ENCODE measurements at regions not wholly inside any gene's neighbourhood (a gene's known extent, or its start where the extent isn't known, plus 50 kb on each side); places are given as distances from the start of the nearest gene placed in this dataset.
"Not testable (repeated sequence)": the region's sequence is repeated elsewhere in the genome, so short reads cannot be mapped to it uniquely, and the experiment has no call there.

DNA sequence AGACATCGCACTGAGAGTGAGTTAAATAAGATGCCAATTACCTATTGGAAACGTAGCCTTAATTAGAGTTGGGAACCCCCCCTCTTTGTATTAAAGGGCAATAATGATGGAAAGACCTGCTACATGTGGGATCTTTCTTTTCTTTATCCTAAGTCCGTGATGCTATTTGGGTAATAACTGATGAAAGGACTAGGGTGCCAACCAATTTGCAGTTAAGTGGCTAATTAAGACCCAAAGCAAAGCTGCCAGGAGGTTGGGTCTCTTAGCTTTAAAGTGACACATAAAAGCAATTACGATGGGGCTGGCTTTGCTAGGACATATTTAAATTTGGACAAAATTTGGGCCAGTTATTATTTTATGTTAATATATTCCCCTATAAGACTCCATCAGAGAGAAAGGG, 728.8 kb downstream of the NR2F1-AS1 start:
- no peak for DNase-seq

DNA sequence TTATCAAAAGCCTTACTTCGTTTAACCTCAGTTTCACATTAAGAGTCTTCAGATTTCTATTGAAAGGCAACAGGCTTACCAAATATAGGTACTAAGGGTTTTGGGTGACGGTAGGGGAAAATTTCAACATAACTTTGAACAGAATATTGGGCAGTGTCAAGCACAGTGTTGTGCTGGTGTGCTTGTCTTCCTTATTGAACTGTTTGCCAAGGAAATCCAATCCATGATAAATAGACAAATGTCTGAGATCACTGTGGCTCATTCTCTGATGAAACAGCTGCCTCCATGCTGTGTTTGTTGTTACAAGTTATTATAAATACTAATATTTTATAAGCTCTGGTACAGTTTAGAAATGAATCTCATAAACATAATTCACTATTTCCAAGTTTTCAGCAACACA, 730.1 kb downstream of the NR2F1-AS1 start:
- no peak for DNase-seq

DNA sequence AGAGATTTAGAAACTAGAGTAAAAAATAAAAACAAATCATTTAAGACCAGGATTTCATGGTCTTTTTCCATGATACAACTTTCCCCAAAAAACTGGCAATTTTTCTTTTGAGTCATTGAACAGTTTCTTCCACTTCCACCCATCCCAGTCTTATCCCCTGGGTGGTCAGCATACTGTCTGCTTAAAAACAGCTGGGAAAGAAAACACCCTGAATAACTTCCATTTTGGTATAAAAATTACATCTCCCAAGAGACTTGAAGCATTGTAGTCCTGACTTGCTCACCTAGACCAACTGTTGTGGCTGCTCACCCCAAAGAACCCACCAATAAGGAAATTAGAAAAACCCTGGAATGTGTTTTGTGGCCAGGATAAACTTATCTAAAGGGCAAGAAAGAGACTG, 731.3 kb downstream of the NR2F1-AS1 start:
- no peak for DNase-seq

DNA sequence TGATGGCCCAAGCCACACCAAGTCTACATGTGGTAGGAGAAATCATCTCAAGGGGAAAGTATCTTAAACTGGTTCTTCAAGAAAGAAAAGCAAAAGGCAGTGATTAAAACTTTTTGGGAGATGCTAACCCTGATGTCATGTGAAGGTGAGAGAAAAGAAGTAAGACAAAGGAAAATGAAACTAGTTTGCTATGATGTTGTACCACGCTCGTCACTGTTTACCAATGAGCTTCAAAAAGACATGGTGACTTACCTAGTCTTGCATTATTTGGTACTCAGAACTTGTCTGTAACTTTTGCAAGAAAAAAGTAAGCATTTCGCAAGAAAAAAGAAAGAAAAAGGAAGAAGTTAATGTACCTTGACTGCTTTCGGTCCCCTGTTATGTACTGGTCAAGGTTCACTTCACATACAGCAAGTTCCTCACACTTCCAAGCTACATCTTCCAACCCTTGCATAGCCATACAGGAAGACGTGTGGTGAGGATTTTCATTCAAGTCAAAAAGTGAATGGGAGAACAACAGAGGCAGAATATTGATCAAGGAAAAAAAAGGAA, 739.3 kb downstream of the NR2F1-AS1 start:
- no peak for DNase-seq

DNA sequence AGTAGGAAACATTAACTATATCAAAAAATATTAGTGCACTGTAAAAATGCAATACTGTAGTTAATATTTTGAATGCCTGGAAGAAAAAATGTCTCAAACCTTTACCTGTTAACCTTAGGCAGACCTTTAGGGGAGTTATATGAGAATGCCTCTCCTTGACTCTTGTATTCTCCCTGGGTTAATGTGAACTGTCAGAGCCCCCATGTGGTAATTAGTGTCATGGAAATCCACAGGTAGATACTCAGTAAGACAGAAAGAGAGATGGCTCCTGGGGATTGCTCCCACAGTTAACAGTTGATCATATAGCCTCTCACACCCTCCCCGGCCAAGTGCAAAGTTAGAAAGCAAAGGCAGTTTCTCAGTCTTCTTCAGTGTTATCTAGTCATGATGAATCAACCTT, 742.8 kb downstream of the NR2F1-AS1 start:
- DNase-seq: no peak

DNA sequence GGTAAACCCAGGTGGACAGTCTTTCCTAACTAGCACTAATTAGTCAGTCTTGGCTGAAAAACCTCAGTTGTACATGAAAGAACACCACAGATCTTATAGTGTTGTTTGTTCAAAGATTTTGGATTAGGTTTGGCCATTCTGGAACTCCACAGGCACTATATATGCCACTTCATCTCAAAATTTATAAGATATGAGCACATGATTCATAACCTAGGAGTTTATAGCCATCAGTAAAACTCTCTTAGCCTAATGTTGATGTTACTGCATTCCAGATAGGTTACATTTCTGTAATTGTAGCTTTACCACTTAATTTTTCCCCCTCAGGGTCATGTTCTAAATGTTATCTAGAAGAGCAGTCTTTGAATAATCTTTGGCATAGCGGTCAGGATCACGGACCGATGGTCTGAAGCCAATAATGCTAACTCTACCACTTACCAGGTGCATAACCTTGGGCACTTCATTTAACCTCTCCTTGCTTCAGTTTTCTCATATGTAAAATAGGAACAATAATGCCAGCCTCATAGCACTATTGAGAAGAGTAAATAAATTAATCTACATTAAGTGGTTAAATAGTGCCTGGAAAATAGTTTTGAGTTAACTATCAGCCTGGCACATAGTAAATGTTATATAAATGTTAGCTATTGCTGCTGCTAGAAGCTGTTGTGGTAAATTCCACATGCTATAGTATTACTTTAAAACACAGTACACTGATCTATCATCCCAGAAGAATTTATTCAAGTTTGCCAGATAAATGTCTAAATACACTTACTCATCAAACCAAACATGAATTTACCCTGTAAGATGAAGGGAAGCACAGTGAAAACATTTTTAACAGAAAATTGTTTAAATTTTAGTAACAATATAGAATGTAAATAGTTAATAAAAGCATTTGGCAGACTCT, 743.9 kb downstream of the NR2F1-AS1 start:
- DNase-seq: no peak

DNA sequence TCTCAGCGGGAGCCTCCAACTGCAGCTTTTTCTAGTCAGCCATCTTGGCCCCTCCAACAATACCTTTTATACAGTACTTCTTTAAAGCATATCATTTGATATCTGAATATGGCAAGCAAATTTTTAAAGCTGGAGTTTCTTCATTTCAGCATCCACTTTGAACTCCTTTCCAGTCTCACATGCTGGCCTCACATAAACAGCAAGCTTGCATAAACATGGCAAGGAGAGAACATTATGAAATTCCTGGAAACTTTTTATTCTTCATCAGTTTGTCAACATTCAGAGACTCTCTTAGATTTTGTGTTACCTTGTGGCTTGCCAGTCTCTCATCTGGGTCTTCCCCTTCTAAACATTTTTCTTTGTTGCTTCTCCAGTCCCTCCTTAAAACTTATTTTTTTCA, 745.3 kb downstream of the NR2F1-AS1 start:
- no peak for DNase-seq

DNA sequence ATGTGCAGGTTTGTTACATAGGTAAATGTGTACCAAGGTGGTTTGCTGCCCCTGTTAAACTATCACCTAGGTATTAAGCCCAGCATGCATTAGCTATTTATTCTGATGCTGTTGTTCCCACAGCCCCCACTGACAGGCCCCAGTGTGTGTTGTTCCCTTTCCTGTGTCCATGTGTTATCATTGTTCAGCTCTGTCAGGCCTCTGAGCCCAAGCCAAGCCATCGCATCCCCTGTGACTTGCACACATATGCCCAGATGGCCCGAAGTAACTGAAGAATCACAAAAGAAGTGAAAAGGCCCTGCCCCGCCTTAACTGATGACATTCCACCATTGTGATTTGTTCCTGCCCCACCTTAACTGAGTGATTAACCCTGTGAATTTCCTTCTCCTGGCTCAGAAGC, 757.5 kb downstream of the NR2F1-AS1 start:
- not testable (repeated sequence) for DNase-seq

DNA sequence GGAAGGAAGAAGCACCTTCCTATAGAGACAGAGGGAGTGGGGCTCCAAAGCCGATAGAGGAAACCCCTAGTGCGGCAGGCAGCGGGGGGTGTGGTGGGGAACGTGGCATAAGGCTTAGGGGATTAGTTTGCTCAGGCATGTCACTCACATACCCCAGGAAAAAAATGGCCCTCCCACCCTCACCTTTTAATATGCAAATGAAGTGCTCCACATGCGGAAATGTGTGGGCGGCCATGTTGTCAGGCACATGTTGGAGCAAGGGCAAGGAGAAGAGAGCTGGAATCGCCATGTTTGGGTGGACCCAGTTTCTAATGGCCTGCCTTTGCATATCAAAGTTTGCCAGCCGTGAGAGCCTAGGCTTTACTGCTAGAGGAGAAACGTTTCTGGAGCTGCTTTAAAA, 758.8 kb downstream of the NR2F1-AS1 start:
- DNase-seq: no peak

DNA sequence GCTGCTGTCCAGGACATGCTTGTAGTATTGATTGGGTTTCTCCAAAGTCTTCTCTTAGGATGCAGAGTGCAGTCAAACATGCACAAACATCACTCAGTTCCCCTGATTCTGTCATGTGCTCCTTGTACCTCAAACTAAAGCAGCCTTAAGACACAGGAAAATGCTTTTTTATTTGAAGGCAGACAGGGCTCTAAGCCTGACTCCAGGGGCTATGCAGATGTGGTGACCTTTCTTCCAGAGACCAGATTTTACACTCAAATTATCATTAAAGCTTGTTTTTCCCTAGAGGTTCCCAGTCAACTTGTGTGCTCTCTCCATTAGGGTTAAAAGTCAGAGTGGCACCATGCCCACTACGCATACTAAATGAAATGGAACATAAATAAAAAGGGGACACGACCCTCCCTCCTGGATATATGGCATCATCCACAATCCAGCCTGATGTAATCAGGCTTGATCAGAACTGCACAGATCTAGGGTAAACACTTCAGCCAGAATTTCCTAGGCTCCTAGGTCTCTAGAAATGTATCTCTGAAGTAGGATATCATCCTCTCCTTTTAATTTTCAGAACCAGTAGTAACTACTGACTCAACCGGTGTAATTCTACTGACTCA, 771.1 kb downstream of the NR2F1-AS1 start:
- DNase-seq: no peak

DNA sequence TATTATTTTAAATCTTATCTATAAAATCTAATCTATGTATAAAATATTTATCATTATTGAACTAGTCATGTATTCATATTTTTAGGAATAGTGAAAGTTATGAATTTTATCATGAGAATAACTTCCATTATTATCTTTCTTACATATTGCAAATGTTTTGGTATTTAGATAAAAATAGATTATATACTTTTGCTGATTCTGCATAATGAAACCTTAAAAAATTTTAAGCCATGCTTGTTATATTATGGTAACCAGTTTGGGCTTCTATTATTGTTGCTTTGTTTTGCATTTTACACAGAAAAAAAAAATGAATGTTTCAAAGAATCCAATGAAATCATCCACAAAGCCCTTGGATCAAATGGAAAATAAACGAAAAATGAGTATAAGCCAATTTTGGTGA, 772.5 kb downstream of the NR2F1-AS1 start:
- DNase-seq: no peak

DNA sequence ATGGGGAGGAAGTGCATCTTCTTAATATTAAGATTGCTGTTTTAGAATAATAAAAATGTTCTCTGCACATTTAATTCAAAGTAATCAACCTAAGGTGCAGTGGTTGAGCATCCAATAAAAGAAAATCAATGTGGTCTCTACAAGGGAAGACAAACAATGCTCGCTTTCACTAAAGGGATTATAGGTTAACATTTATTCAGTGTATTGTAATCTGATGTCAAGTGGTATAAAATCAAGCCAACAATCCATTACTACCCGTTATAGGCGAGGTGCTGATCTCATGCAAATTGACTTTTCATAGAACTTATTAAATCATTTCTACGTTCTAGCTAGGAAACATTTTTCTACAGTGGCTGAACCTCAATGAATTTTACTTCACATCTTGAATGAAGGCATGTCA, 773.9 kb downstream of the NR2F1-AS1 start:
- no peak for DNase-seq

DNA sequence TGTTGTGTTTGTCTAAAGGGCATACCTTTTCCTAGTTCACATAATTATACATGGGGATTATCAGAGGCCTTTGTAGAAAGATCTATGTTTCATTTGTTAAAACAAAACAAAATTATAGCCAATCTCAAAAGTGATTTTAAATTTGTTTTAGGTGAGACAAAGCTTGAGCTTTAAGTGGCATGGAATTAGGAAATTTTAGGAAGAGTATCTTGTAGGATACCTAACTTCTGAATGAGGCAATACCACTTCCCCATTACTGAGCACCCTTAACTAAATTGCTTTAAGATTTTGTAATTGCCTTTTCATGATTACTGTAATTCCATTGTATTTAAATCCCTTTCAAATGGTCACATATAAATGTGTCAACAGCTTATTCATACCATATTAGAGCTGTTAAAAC, 775.6 kb downstream of the NR2F1-AS1 start:
- DNase-seq: no peak

DNA sequence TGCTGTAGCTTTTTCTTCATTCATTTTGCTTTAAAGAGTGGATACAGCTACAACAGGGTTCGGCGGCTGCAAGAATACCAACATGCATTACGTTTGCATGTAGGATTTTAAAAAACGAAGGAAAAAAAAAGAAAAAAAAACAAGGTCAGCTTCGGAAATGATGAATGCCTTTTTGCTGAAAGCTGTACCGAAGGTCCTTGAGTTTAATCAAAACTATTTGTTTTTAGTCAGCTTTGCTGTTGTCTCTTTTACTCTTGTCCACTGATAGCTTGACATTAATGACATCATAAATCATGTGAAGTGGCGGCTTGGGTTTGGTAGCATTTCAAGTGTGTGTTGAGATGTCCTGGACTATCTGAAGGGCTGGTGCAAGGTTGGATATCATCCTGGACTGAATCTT, 779.1 kb downstream of the NR2F1-AS1 start:
- no peak for DNase-seq

DNA sequence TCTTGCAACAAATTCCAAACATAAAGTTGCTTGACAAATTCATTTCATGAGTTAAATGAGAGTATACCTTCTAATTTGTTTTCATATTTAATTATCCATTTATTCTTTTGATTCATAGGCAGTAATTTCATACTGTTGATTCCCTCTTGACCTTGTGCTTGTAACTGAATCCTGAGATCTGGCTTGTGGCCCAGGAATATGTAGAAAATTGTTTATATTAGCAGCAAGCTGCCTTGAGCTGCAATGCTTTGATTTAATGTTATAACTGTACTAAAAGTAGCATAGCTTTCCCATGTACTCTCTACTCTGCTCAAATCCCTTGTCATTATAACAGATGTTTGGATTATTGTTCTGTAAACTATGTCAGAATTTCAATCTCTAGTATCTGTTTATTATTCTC, 780.7 kb downstream of the NR2F1-AS1 start:
- peak; percentile 22 for DNase-seq

DNA sequence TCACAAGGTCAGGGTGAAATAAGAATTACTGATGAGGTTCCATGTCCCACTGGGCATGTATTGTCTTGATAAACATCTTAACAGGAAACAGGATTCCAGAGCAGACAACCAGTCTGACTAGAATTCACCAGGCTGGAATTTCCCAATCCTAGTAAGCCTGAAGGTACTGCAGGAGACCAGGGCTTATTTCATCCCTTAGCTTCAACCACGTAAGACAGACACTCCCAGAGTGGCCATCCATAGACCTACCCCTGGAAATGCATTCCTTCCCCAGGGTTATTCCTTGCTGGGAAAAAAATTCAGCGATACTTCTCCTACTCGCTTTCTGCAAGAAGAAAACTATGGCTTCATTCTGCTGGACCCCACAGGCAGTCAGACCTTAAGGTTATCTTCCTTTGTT, 785.4 kb downstream of the NR2F1-AS1 start:
- no peak for DNase-seq

DNA sequence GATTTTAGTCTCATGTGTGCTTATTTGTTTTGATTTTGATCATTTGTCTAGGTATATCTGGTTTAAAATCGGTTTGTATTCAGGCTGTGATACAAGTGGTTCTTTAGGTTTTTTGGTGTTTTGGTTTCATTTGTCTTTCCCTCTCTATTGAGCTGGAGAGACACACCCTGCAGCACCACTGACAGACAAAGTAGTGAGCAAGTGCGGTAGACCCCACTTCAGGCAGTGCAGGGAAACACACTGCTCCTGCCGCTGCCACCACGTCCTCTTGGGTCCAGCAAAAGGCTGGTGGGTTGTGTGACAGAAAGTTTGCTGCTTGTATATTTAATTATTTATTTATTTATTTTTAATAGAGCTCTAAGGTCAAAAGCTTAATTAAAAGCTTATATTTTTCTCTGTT, 801.0 kb downstream of the NR2F1-AS1 start:
- DNase-seq: no peak

DNA sequence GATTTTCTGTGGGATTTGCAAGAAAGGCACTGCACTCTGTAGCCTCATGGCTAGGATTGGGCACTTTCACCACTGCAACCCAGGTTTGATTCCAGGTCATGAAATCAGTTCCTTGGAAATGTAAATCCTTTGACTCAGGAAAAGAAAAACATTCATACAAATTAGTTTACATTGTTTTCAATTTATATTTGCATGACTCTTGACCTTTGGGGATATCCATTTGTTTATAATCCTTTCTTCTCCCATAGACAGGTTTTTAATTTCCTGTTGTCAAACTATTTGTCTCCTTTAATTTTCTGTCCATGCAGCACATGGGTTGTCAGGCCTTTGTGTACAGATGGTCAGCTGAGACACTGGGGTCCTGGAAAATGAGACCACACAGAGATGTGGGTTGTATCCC, 801.5 kb downstream of the NR2F1-AS1 start:
- no peak for DNase-seq

DNA sequence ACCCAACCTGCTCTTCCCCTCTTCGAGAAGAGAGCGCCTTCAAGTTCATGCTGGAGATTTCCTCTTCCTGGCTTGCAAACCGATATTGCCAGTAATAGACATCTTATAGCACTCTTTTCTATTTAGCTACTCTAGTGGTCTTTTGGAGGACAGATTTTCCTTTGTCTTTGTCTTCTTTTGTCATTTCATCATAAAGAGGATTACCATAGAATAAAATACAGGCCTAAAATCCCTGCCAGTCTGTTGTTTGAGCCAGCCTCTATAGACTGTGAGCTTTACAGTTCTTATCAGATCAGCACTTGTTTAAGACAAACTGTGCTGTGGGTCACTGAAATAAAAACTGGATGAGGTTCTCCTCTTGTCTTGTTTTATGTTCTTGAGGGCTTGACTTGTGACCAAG, 802.8 kb downstream of the NR2F1-AS1 start:
- DNase-seq: no peak

DNA sequence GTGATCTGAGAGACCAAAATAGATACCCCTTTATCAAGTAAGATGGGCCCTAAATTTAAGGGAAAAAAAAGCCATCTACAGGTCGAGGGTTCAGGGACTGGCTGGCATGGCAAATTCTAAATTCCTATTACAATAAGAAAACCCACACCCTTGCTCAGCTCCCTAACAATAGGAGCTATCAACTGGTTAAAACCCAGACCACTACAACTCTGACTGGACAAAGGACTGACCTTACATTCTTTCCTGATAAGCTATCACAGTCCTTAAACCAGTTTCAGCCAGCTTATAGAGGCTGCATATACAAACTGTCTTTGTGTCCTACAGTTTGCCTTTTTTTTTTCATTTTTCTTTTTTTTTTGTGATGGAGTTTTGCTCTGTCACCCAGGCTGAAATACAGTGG, 803.6 kb downstream of the NR2F1-AS1 start:
- no peak for DNase-seq

DNA sequence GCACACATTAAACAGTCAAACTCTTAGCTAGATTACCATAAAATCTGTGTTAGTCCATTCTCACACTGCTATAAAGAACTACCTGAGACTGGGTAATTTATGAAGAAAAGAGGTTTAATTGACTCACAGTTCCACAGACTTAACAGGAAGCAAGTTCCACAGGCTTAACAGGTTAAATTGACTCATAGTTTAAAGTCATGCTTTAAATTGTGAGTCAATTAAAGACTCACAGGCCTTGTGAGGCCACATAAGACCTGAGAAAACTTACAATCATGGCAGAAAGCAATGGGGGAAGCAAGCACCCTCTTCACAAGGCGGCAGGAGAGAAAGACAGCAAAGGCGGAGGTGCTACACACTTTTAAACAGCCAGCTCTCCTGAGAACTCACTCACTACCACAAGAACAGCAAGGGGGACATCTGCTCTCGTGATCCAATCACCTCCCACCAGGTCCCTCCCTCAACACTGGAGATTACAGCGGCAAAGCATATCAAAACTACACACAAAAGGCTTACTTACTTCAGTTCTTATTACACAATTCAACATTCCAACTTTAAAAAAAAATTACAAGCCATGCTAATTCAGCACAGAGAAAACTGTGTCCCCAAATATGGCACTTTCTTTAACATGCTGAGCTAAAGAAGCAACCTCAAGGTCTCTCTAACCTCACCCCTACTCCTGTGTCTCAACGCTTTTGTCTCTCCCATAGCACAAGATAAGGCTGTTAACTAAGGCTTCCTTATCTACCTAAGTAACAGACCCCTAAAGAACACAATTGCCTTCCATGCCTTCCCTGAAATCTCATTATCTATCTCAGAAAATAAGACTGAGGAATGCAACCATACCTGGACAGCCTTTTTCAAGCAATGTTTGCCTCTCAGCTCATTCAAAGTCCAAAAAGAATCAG, 805.1 kb downstream of the NR2F1-AS1 start:
- no peak for DNase-seq

DNA sequence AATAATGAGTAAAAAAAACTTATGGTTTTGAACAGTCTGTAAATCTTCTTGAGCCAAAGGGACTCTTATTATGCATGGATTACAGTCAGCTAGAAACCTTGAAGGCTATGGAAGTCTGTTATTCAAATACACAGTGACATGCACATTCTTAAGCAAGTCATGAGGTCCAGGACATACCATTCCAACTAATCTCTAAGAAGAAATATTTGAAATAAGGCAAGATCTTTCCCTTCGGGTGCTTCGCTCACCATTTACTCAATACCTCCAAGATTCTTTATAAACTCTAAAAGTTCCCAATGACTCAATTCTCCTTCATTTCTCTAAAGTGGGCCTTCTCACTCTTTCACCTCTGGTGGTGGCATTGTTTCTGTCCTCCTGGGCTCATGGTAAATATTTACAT, 811.0 kb downstream of the NR2F1-AS1 start:
- DNase-seq: no peak

DNA sequence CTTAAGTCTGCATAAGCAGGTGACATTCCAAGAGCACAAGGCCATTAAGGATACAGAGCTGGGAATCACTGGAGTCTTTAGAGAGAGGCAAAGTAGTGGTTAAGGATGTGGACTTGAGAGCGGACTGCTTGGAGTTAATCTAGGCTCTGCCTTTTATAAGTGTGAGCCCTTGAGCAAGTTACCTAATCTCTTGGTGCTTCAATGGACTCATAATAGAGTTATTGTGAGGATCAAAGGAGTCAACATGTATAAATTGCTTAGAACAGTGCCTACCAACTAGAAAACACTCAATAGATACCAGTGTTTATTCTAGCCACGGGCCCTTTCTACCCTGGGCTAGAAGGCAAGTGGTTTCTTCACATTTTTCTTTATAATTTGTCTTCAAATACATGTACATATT, 819.4 kb downstream of the NR2F1-AS1 start:
- DNase-seq: no peak
